ENCODE measurements at regions not wholly inside any gene's neighbourhood (a gene's known extent, or its start where the extent isn't known, plus 50 kb on each side); places are given as distances from the start of the nearest gene placed in this dataset.
"Not testable (repeated sequence)": the region's sequence is repeated elsewhere in the genome, so short reads cannot be mapped to it uniquely, and the experiment has no call there.

- no peaks in the 10 kb centered on the region for H3K79me2 ChIP-seq (ENCODE audit: low read length)
- H4K20me1 ChIP-seq (ENCODE audit: insufficient read depth, low read length) = no peaks in the 10 kb centered on the region
- no peaks in the 10 kb centered on the region for H3K9me2 ChIP-seq (replicated peaks; ENCODE audit: insufficient read depth, low read length)
- H3K36me3 ChIP-seq (replicated peaks; ENCODE audit: insufficient read depth, low read length) = no peaks in the 10 kb centered on the region
- H3K9ac ChIP-seq (ENCODE audit: low read length) = no peak overlapping the region
- no peak overlapping the region for H3K4me2 ChIP-seq (ENCODE audit: low read depth, low read length)
- no peak overlapping the region for H3K4me3 ChIP-seq (ENCODE audit: low read length)
- H3K4me1 ChIP-seq (ENCODE audit: low read length) = no peaks in the 10 kb centered on the region
- no peak for TF ChIP-seq EZH2phosphoT487 (IDR thresholded peaks at IDR 0.05; ENCODE audit: low read length)
- no peaks in the 10 kb centered on the region for H3F3A ChIP-seq (ENCODE audit: insufficient read depth, low read length)
- no peak overlapping the region for H2AFZ ChIP-seq (ENCODE audit: low read length)
- H3K9me3 ChIP-seq (replicated peaks; ENCODE audit: insufficient read depth, low read length) = no peaks in the 10 kb centered on the region
- H3K27me3 ChIP-seq (replicated peaks; ENCODE audit: insufficient read depth, low read length) = no peaks in the 10 kb centered on the region
- H3K27ac ChIP-seq (ENCODE audit: low read length) = no peak overlapping the region
- DNase-seq = no peak
Observed at GRCh38 chr1:181251713-181252075, 163.2 kb downstream of the IER5 start.

- H3K27ac ChIP-seq (ENCODE audit: low read length); H3K27me3 ChIP-seq (replicated peaks; ENCODE audit: insufficient read depth, low read length); H3K36me3 ChIP-seq (replicated peaks; ENCODE audit: insufficient read depth, low read length); H3K9me2 ChIP-seq (replicated peaks; ENCODE audit: insufficient read depth, low read length); H3K4me1 ChIP-seq (ENCODE audit: low read length); H3K4me3 ChIP-seq (ENCODE audit: low read length); DNase-seq; H4K20me1 ChIP-seq (ENCODE audit: insufficient read depth, low read length); H3K9ac ChIP-seq (ENCODE audit: low read length); H3K4me2 ChIP-seq (ENCODE audit: low read depth, low read length); H3K9me3 ChIP-seq (replicated peaks; ENCODE audit: insufficient read depth, low read length); H2AFZ ChIP-seq (ENCODE audit: low read length); H3K79me2 ChIP-seq (ENCODE audit: low read length); H3F3A ChIP-seq (ENCODE audit: insufficient read depth, low read length): not testable (repeated sequence)
Observed at GRCh38 chr1:181253601-181254000, 165.1 kb downstream of the IER5 start.

- Histone ChIP-seq H3K4me1 (ENCODE audit: low read length) (no peaks in the 10 kb centered on the region), H3K4me2 (ENCODE audit: low read depth, low read length) (no peak overlapping the region), H3K9ac (ENCODE audit: low read length) (no peak overlapping the region), H3K27me3 (replicated peaks; ENCODE audit: insufficient read depth, low read length) (no peaks in the 10 kb centered on the region), H3K4me3 (ENCODE audit: low read length) (no peak overlapping the region), H3K9me2 (replicated peaks; ENCODE audit: insufficient read depth, low read length) (no peaks in the 10 kb centered on the region), H3K36me3 (replicated peaks; ENCODE audit: insufficient read depth, low read length) (no peaks in the 10 kb centered on the region), H3K9me3 (replicated peaks; ENCODE audit: insufficient read depth, low read length) (no peaks in the 10 kb centered on the region), H2AFZ (ENCODE audit: low read length) (no peak overlapping the region), H4K20me1 (ENCODE audit: insufficient read depth, low read length) (no peaks in the 10 kb centered on the region), H3K27ac (ENCODE audit: low read length) (no peak overlapping the region), H3F3A (ENCODE audit: insufficient read depth, low read length) (no peaks in the 10 kb centered on the region), H3K79me2 (ENCODE audit: low read length) (no peaks in the 10 kb centered on the region)
- TF ChIP-seq EZH2 (optimal IDR thresholded peaks at IDR 0.05; ENCODE audit: low read depth, low read length) (no peak), CTCF (IDR thresholded peaks at IDR 0.05; ENCODE audit: low read length) (no peak), EZH2phosphoT487 (IDR thresholded peaks at IDR 0.05; ENCODE audit: low read length) (no peak)
- DNase-seq = no peak
Observed at GRCh38 chr1:181255270-181255929, 166.9 kb downstream of the IER5 start.

- no peak overlapping the region for H3K4me2 ChIP-seq (ENCODE audit: low read depth, low read length)
- no peaks in the 10 kb centered on the region for H3F3A ChIP-seq (ENCODE audit: insufficient read depth, low read length)
- TF ChIP-seq CTCF (IDR thresholded peaks at IDR 0.05; ENCODE audit: low read length) (no peak), EZH2 (optimal IDR thresholded peaks at IDR 0.05; ENCODE audit: low read depth, low read length) (no peak), EZH2phosphoT487 (IDR thresholded peaks at IDR 0.05; ENCODE audit: low read length) (no peak)
- H4K20me1 ChIP-seq (ENCODE audit: insufficient read depth, low read length) = no peaks in the 10 kb centered on the region
- no peak for DNase-seq
- no peaks in the 10 kb centered on the region for H3K4me1 ChIP-seq (ENCODE audit: low read length)
- H3K27me3 ChIP-seq (replicated peaks; ENCODE audit: insufficient read depth, low read length) = no peaks in the 10 kb centered on the region
- H3K36me3 ChIP-seq (replicated peaks; ENCODE audit: insufficient read depth, low read length) = no peaks in the 10 kb centered on the region
- no peaks in the 10 kb centered on the region for H3K9me3 ChIP-seq (replicated peaks; ENCODE audit: insufficient read depth, low read length)
- H3K27ac ChIP-seq (ENCODE audit: low read length) = no peak overlapping the region
- H3K4me3 ChIP-seq (ENCODE audit: low read length) = no peak overlapping the region
- no peaks in the 10 kb centered on the region for H3K79me2 ChIP-seq (ENCODE audit: low read length)
- H3K9me2 ChIP-seq (replicated peaks; ENCODE audit: insufficient read depth, low read length) = no peaks in the 10 kb centered on the region
- no peak overlapping the region for H3K9ac ChIP-seq (ENCODE audit: low read length)
- no peak overlapping the region for H2AFZ ChIP-seq (ENCODE audit: low read length)
Observed at GRCh38 chr1:181257117-181257516, 168.6 kb downstream of the IER5 start.

Measured in MM.1S (cell line).